ENCODE measurements at regions not wholly inside any gene's neighbourhood (a gene's known extent, or its start where the extent isn't known, plus 50 kb on each side); places are given as distances from the start of the nearest gene placed in this dataset.

DNA sequence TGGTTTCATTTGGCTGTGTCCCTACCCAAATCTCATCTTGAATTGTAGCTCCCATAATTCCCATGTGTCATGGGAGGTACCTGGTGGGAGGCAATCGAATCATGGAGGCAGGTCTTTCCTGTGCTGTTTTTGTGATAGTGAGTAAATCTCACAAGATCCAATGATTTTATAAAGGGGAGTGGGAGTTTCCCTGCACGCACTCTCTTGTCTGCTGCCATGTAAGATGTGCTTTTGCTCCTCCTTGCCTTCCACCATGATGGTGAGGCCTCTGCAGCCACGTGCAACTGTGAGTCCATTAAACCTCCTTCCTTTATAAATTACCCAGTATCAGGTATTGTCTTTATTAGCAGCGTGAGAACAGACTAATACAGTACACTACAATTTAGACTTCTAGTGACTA lies 67.5 kb upstream of the LINC01488 start:
- no peak overlapping the region for H3K4me3 ChIP-seq (ENCODE audit: low read depth, poor library complexity, severe bottlenecking)
- DNase-seq (ENCODE audit: low spot score in 2 of 2) = no peak
- intact Hi-C loops (cut with DNase I; ENCODE audit: low total_unique reads) = no loop called here
- 98 to 99% methylated on average over 4 of the region's 4 CpGs for WGBS, 2 donors
- TF ChIP-seq, protein P1, sequence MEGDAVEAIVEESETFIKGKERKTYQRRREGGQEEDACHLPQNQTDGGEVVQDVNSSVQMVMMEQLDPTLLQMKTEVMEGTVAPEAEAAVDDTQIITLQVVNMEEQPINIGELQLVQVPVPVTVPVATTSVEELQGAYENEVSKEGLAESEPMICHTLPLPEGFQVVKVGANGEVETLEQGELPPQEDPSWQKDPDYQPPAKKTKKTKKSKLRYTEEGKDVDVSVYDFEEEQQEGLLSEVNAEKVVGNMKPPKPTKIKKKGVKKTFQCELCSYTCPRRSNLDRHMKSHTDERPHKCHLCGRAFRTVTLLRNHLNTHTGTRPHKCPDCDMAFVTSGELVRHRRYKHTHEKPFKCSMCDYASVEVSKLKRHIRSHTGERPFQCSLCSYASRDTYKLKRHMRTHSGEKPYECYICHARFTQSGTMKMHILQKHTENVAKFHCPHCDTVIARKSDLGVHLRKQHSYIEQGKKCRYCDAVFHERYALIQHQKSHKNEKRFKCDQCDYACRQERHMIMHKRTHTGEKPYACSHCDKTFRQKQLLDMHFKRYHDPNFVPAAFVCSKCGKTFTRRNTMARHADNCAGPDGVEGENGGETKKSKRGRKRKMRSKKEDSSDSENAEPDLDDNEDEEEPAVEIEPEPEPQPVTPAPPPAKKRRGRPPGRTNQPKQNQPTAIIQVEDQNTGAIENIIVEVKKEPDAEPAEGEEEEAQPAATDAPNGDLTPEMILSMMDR (IDR thresholded peaks at IDR 0.05) = no peak
- TF ChIP-seq POLR2A (IDR thresholded peaks at IDR 0.05) = no peak

DNA sequence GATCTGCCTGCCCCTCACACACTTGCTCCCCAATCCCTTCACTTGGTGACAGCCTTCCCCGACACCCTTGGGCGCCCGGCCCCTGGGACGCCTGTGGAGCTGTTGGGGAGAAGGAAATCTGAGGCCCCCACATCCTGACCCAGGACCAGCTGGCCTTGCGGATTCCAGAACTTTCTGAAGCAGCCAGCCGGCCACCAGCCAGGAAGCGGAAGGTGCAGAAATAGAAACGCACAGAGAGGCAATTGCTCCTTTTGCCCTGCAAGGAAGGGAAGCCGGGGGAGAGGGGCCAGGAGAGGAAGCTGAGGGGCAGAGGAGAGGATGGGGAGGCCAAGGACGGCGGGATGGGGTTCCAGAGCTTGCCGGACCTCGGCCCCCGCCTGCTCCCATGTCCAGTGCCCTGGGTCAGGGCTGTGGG lies 66.7 kb upstream of the LINC01488 start:
- no peak for DNase-seq (ENCODE audit: low spot score in 2 of 2)
- no peak overlapping the region for H3K4me3 ChIP-seq (ENCODE audit: low read depth, poor library complexity, severe bottlenecking)
- intact Hi-C loops (cut with DNase I; ENCODE audit: low total_unique reads) = no loop called here
- TF ChIP-seq, protein P1 (IDR thresholded peaks at IDR 0.05) = no peak
- TF ChIP-seq POLR2A (IDR thresholded peaks at IDR 0.05) = no peak
- WGBS, 2 donors = 56 to 84% methylated on average over 14 of the region's 14 CpGs

DNA sequence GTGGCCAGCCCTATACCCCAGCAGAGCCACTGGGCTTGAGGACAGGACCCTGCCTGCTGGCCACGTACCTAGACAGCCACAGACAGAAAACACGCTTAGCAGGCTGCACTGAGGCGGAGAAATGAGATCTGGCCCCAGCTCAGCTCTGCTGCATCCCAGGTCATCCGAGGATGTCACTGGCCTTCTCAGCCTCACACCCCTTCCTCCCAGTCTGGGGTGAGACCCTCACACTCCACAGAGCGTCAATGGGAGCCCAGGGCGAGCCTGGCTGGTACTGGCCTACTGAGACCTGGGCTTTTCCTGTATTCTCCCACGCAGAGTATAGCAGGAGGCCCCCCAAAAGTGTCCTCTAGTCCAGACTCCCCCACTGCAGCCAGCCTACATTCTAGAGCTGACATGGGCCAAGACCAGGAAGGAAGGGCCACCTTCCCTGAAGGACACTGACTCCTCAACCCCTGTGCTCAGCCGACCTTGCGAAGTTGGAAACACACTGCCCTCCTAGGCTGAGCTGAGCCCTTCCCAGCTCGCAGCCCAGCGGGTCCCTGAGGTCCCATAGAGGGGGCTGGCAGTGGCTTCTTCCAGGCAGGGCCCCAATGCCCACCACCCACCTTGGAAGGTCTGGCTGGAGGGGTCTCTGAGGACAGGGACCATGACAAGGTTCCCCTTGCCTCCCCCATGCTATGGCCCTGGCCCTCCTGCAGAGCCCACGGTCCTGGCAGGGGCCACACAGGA lies 65.9 kb upstream of the LINC01488 start:
- intact Hi-C loops (cut with DNase I; ENCODE audit: low total_unique reads) = no loop called here
- no peak overlapping the region for H3K4me3 ChIP-seq (ENCODE audit: low read depth, poor library complexity, severe bottlenecking)
- TF ChIP-seq, protein P1 (IDR thresholded peaks at IDR 0.05) = no peak
- no peak for TF ChIP-seq POLR2A (IDR thresholded peaks at IDR 0.05)
- WGBS, 2 donors = 85% methylated on average over 11 to 12 of the region's 12 CpGs
- no peak for DNase-seq (ENCODE audit: low spot score in 2 of 2)

DNA sequence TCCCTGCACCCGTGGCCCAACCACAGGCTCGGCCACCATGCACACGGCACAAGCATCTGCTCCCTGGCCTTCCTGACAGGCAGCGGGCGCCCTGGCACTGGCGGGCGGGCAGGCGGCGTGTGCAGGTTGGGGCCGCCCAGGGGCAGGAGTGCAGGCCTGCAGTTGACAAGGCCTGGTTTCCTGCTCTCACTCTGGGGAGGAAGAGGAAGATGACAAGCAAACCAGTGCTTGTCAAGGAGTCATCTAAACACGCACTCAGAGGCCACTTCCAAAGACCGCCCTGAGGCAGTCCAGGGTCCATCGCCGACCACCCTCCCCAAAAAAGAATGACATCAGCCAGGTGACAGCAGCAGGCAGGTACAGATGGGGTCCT lies 65.3 kb upstream of the LINC01488 start:
- 92% methylated on average over 14 of the region's 14 CpGs for WGBS, 2 donors
- TF ChIP-seq POLR2A (IDR thresholded peaks at IDR 0.05) = no peak
- TF ChIP-seq, protein P1 (IDR thresholded peaks at IDR 0.05) = no peak
- no peak for DNase-seq (ENCODE audit: low spot score in 2 of 2)
- intact Hi-C loops (cut with DNase I; ENCODE audit: low total_unique reads) = no loop called here
- H3K4me3 ChIP-seq (ENCODE audit: low read depth, poor library complexity, severe bottlenecking) = no peak overlapping the region

- WGBS, 2 donors = 68 to 69% methylated on average over 27 of the region's 27 CpGs
- no peak for DNase-seq (ENCODE audit: low spot score in 2 of 2)
- no peak for TF ChIP-seq POLR2A (IDR thresholded peaks at IDR 0.05)
- TF ChIP-seq, protein P1 (IDR thresholded peaks at IDR 0.05) = no peak
- H3K4me3 ChIP-seq (ENCODE audit: low read depth, poor library complexity, severe bottlenecking) = no peak overlapping the region
- intact Hi-C loops (cut with DNase I; ENCODE audit: low total_unique reads) = no loop called here
Observed at GRCh38 chr11:69416762-69417698, 64.4 kb upstream of the LINC01488 start.

All from lower leg skin (tissue), 4 donors.